ENCODE measurements at regions not wholly inside any gene's neighbourhood (a gene's known extent, or its start where the extent isn't known, plus 50 kb on each side); places are given as distances from the start of the nearest gene placed in this dataset.

DNA sequence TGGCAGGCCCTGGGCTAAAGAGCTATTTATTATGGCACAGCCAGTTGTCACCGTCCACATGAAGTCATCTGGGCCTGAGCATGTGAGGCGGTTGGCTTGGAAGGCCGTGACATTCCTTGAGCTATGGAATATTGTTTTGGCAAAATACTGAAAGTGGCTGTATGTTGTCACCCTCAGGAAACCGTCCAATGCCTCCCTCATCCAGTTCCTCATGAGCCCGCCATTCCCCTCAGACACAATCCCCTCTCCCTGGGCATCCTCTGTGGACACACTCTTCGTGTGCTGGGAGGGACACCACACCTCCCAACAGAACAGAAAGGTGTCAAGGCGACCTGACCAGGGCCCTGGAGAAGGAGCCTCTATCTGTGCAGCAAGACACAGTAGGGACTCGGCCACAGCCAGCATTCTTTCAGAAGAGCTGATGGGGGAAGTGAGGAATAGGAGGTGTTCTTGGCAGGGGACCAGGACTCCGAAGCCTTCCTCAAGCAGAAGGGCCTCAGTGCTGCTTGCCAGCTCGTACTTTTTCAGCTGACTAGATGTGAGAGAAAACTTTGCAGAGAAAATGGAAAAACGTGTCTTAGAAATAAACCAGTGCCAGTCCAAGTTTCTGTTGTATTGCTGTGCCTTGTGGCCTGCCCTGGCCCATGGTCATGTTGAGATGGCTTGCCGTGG is 120.5 kb downstream of the SOD2 start:
- Histone ChIP-seq H3K9me1 (ENCODE audit: control insufficient read depth, insufficient read depth, low read length) (no peaks in the 10 kb centered on the region), H3K27me3 (ENCODE audit: control insufficient read depth in 2 of 2, insufficient read depth in 2 of 2, low read length in 2 of 2) (peaks cover 10 to 24% of the 10 kb centered on the region in 2 experiments; a peak in 4 of 5 replicates), H3K27ac (ENCODE audit: extremely low read depth, low read depth, low read length) (no peak overlapping the region), H3K9me3 (replicated peaks; ENCODE audit: control insufficient read depth, insufficient read depth, low read depth, low read length) (no peaks in the 10 kb centered on the region; the same call in 1 of the 2 replicates), H2AFZ (ENCODE audit: low read depth, low read length) (no peak overlapping the region), H3K4me1 (replicated peaks in 1 of 2; ENCODE audit: control insufficient read depth in 2 of 2, insufficient read depth in 2 of 2, low read length in 2 of 2) (no peaks in the 10 kb centered on the region), H3K4me2 (ENCODE audit: insufficient read depth, low read length) (no peak overlapping the region), H4K20me1 (replicated peaks; ENCODE audit: control insufficient read depth, insufficient read depth, low read length) (0 out of 2 replicates have a peak, but pooled peaks cover 2% of the 10 kb centered on the region), H3K9ac (ENCODE audit: insufficient read depth in 1 of 2, low read depth in 2 of 2, low read length in 2 of 2) (no peak overlapping the region), H3K36me3 (ENCODE audit: control insufficient read depth, insufficient read depth, low read length) (no peaks in the 10 kb centered on the region), H3K79me2 (ENCODE audit: control insufficient read depth, insufficient read depth, low read length) (no peaks in the 10 kb centered on the region), H3K4me3 (no peak overlapping the region)
- FAIRE-seq: no peak
- POLR2A ChIA-PET: interaction anchor here (0.7 to 1.1 kb wide), 2 partner anchors 8 to 10 kb away, joined by 3 read pairs; no protein-coding TSS in a partner anchor
- no peak for TF ChIP-seq YY1 (IDR thresholded peaks at IDR 0.05; ENCODE audit: borderline replicate concordance in 1 of 3, control insufficient read depth in 1 of 3, extremely low read depth in 1 of 3, insufficient read depth in 3 of 3, insufficient read length in 1 of 3, insufficient replicate concordance in 2 of 3, low read depth in 1 of 3, low read length in 2 of 3)
- no peak for TF ChIP-seq PURB (CRISPR knock-in tag; IDR thresholded peaks at IDR 0.05; ENCODE audit: low read depth)
- TF ChIP-seq, protein P1, sequence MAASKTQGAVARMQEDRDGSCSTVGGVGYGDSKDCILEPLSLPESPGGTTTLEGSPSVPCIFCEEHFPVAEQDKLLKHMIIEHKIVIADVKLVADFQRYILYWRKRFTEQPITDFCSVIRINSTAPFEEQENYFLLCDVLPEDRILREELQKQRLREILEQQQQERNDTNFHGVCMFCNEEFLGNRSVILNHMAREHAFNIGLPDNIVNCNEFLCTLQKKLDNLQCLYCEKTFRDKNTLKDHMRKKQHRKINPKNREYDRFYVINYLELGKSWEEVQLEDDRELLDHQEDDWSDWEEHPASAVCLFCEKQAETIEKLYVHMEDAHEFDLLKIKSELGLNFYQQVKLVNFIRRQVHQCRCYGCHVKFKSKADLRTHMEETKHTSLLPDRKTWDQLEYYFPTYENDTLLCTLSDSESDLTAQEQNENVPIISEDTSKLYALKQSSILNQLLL (CRISPR knock-in tag; IDR thresholded peaks at IDR 0.05; ENCODE audit: borderline replicate concordance): no peak
- TF ChIP-seq CBX8 (IDR thresholded peaks at IDR 0.05; ENCODE audit: borderline replicate concordance, extremely low read depth, low read depth, low read length, poor library complexity, severe bottlenecking): no peak
- no peak for TF ChIP-seq EGR1 (conservative IDR thresholded peaks at IDR 0.05)
- TF ChIP-seq NFATC3 (IDR thresholded peaks at IDR 0.05): no peak
- no peak for TF ChIP-seq PPARD (CRISPR knock-in tag; IDR thresholded peaks at IDR 0.05)
- TF ChIP-seq CHD1 (IDR thresholded peaks at IDR 0.05; ENCODE audit: low read length): no peak
- TF ChIP-seq, protein P2, sequence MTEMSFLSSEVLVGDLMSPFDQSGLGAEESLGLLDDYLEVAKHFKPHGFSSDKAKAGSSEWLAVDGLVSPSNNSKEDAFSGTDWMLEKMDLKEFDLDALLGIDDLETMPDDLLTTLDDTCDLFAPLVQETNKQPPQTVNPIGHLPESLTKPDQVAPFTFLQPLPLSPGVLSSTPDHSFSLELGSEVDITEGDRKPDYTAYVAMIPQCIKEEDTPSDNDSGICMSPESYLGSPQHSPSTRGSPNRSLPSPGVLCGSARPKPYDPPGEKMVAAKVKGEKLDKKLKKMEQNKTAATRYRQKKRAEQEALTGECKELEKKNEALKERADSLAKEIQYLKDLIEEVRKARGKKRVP (CRISPR knock-in tag; IDR thresholded peaks at IDR 0.05): no peak
- TF ChIP-seq PTBP1 (IDR thresholded peaks at IDR 0.05; ENCODE audit: low read depth, low read length): no peak
- no peak for TF ChIP-seq ZNF444 (CRISPR knock-in tag; IDR thresholded peaks at IDR 0.05)
- TF ChIP-seq SRSF1 (IDR thresholded peaks at IDR 0.05; ENCODE audit: low read depth, low read length): no peak
- no peak for TF ChIP-seq TCF3 (CRISPR knock-in tag; IDR thresholded peaks at IDR 0.05)
- TF ChIP-seq, protein P3, sequence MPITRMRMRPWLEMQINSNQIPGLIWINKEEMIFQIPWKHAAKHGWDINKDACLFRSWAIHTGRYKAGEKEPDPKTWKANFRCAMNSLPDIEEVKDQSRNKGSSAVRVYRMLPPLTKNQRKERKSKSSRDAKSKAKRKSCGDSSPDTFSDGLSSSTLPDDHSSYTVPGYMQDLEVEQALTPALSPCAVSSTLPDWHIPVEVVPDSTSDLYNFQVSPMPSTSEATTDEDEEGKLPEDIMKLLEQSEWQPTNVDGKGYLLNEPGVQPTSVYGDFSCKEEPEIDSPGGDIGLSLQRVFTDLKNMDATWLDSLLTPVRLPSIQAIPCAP (CRISPR knock-in tag; IDR thresholded peaks at IDR 0.05; ENCODE audit: borderline replicate concordance): no peak
- no peak for TF ChIP-seq PHF20 (IDR thresholded peaks at IDR 0.05; ENCODE audit: partially characterized antibody)
- no peak for TF ChIP-seq EZH2 (IDR thresholded peaks at IDR 0.05; ENCODE audit: borderline replicate concordance, low read depth, low read length)
- BruUV-seq (replicated peaks): no TSS peak
- in situ Hi-C loops (cut with MboI) (no loop called here), intact Hi-C loops (cut with micrococcal nuclease) (no loop called here)
- CTCF ChIA-PET (ENCODE audit: low intra/inter-chr PET ratio): no interaction called here
- no peak for ATAC-seq
- DNase-seq (ENCODE audit: extremely low read depth in 1 of 4, low spot score in 3 of 4): no peak
- 5% methylated on average over 12 of the region's 12 CpGs for WGBS (ENCODE audit: insufficient coverage, low coverage, missing lambda C conversion rate)

Measured in K562 (cell line).